Ovary (tissue), 7 donors: ENCODE measurements at regions not wholly inside any gene's neighbourhood (a gene's known extent, or its start where the extent isn't known, plus 50 kb on each side); places are given as distances from the start of the nearest gene placed in this dataset.

ENCODE experiments used
- DNase-seq, 5 donors: peaks; one replicate each; pipeline ENCODE4 v3.0.0-alpha.2; 2019 to 2020
- H3K27ac ChIP-seq, 2 donors: fragments of 200-600 bp; one replicate each; pipeline versions ENCODE4 v1.5.1 to v1.8.0; 2019 to 2022
- H3K27me3 ChIP-seq: fragments of 200-600 bp; one replicate; pipeline ENCODE4 v1.8.0; 2022
- H3K36me3 ChIP-seq: fragments of 200-600 bp; sonication (generic); one replicate; pipeline ENCODE4 v1.5.1; 2019
- H3K4me1 ChIP-seq: one replicate; pipeline ENCODE4 v1.8.1; 2013; ENCODE audit warnings: mild to moderate bottlenecking, moderate library complexity; ENCODE audit not compliant: insufficient read depth
- H3K4me3 ChIP-seq: fragments of 200-600 bp; sonication (generic); one replicate; pipeline ENCODE4 v1.5.1; 2017
- H3K9me3 ChIP-seq, 2 donors: fragments of 200-600 bp in 1 of 2; sonication (generic) in 1 of 2; one replicate each; pipeline versions ENCODE4 v1.5.1 to v1.8.1; 2013 to 2019; ENCODE audit warnings: mild to moderate bottlenecking in 1 of 2, moderate library complexity in 1 of 2
- EP300 ChIP-seq: sonication (generic); formaldehyde crosslinking; IDR thresholded peaks from one replicate; pipeline ENCODE4 v1.6.1; 2017; ENCODE audit warnings: antibody characterized with exemption
- POLR2A ChIP-seq: fragments of 450-650 bp; IDR thresholded peaks from one replicate; pipeline ENCODE4 v1.6.1; 2017; ENCODE audit warnings: antibody characterized with exemption, mild to moderate bottlenecking, moderate library complexity
- WGBS, 3 donors: extraction: QIAGEN DNeasy Blood & Tissue Kit in 1 of 3; methylation state at CpG; one replicate each; pipeline versions ENCODE4 v1.1.5 to v1.1.7; 2013 to 2017; 5-methylcytosine and 5-hydroxymethylcytosine counted together
- intact Hi-C, 4 donors: fragments of 100-400 bp; cut with DNase I; formaldehyde crosslinking; loops; one replicate each; pipeline versions ENCODE4 v1.11.0 to v1.15.1; 2022 to 2023
- TF ChIP-seq, protein P1 (sequence below), 3 donors: fragments of 450-650 bp in 2 of 3; fragments of 200-600 bp in 1 of 3; IDR thresholded peaks; one replicate each; pipeline versions ENCODE4 v1.5.1 to v1.8.0; 2016 to 2022; ENCODE audit warnings: antibody characterized with exemption in 3 of 3, mild to moderate bottlenecking in 1 of 3
- donor health status: DM: no; HTN: no; CAD: no; lungs with moderate emphysema.
- donor health status: DM: no; HTN: no; CAD: no.
- donor health status: Bipolar disorder and iron deficiency.
- donor health status: DM: no; HTN: no; CAD: no.
- donor health status: DM: yes; HTN: yes; CAD: no.

- Histone ChIP-seq H3K9me3 (no peaks in the 10 kb centered on the region), H3K27ac (no peak overlapping the region), H3K27me3 (no peaks in the 10 kb centered on the region), H3K4me3 (no peak overlapping the region), H3K36me3 (no peaks in the 10 kb centered on the region), H3K4me1 (no peaks in the 10 kb centered on the region)
- TF ChIP-seq, protein P1, sequence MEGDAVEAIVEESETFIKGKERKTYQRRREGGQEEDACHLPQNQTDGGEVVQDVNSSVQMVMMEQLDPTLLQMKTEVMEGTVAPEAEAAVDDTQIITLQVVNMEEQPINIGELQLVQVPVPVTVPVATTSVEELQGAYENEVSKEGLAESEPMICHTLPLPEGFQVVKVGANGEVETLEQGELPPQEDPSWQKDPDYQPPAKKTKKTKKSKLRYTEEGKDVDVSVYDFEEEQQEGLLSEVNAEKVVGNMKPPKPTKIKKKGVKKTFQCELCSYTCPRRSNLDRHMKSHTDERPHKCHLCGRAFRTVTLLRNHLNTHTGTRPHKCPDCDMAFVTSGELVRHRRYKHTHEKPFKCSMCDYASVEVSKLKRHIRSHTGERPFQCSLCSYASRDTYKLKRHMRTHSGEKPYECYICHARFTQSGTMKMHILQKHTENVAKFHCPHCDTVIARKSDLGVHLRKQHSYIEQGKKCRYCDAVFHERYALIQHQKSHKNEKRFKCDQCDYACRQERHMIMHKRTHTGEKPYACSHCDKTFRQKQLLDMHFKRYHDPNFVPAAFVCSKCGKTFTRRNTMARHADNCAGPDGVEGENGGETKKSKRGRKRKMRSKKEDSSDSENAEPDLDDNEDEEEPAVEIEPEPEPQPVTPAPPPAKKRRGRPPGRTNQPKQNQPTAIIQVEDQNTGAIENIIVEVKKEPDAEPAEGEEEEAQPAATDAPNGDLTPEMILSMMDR (IDR thresholded peaks at IDR 0.05) = no peak
- TF ChIP-seq EP300 (no peak), POLR2A (no peak)
- DNase-seq = no peak
- intact Hi-C loops = no loop called here
- 84 to 100% (median 93%) methylated on average over 1 of the region's 1 CpG for WGBS, 3 donors
These were observed 188.5 kb upstream of the CDH2 start for GRCh38 chr18:28365411-28365831.

DNA sequence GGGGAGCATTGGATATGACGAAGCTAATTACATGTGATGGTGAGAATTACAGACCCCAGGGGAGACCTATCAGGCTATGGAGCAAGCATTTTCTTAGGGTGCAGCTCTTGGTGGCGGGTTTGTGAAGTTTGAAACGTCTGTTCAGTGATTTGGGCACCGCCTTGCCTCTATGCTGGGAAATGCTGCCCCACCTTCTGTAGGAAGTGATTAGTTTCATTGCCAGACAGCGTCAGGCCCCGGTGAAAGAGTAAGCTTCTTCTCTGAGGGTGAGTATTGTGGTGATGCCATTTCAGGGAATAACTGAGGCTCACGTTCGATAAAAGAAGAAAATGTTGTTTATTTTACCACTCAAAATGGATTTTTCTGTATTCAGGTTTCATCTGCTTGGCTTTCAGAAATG is 186.2 kb upstream of the CDH2 start:
- Histone ChIP-seq H3K9me3 (no peaks in the 10 kb centered on the region), H3K4me1 (no peaks in the 10 kb centered on the region), H3K36me3 (no peaks in the 10 kb centered on the region), H3K27ac (no peak overlapping the region), H3K27me3 (no peaks in the 10 kb centered on the region), H3K4me3 (no peak overlapping the region)
- TF ChIP-seq, protein P1 (IDR thresholded peaks at IDR 0.05) = no peak
- TF ChIP-seq POLR2A (no peak), EP300 (no peak)
- intact Hi-C loops = no loop called here
- 89 to 91% (median 90%) methylated on average over 8 of the region's 8 CpGs for WGBS, 3 donors
- DNase-seq = no peak

DNA sequence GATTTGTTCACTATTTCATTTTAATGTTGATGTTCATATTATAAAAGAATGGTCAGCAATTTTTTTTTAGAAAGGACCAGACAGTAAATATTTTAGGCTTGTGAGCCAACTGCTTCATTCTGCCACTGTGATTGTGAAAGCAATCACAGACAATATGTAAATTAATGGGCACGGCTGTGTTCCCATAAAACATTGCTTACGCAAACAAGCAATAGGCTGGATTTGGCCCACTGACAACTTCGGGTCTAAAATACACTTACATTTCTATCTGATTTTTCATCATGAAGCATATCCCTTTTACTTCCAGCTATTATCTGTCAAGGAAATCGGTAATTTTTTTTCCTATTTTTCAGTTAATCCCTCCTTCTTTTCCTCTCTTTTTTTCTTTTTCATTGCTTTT is 182.2 kb upstream of the CDH2 start:
- H3K27me3 ChIP-seq = no peaks in the 10 kb centered on the region
- WGBS, 3 donors = 69 to 85% (median 77%) methylated on average over 4 of the region's 4 CpGs
- intact Hi-C loops = no loop called here
- no peaks in the 10 kb centered on the region for H3K36me3 ChIP-seq
- H3K4me3 ChIP-seq = no peak overlapping the region
- H3K27ac ChIP-seq = no peak overlapping the region
- DNase-seq = no peak
- H3K4me1 ChIP-seq = no peaks in the 10 kb centered on the region
- no peak for TF ChIP-seq POLR2A
- TF ChIP-seq EP300 = no peak
- TF ChIP-seq, protein P1 (IDR thresholded peaks at IDR 0.05) = no peak
- no peaks in the 10 kb centered on the region for H3K9me3 ChIP-seq

- WGBS, 3 donors = 84 to 87% (median 86%) methylated on average over 6 of the region's 6 CpGs
- no peaks in the 10 kb centered on the region for H3K9me3 ChIP-seq
- intact Hi-C loops = no loop called here
These were observed 181.0 kb upstream of the CDH2 start for GRCh38 chr18:28357766-28358401.

More at GRCh38 chr18:28357766-28358401, 181.0 kb upstream of the CDH2 start:
- no peak overlapping the region for H3K4me3 ChIP-seq
- H3K27me3 ChIP-seq = no peaks in the 10 kb centered on the region
- no peak overlapping the region for H3K27ac ChIP-seq
- no peaks in the 10 kb centered on the region for H3K4me1 ChIP-seq
- H3K36me3 ChIP-seq = no peaks in the 10 kb centered on the region
- TF ChIP-seq, protein P1 (IDR thresholded peaks at IDR 0.05) = no peak
- TF ChIP-seq EP300 (no peak), POLR2A (no peak)
- no peak for DNase-seq
